Neural cell (in vitro differentiated cells): ENCODE measurements at regions not wholly inside any gene's neighbourhood (a gene's known extent, or its start where the extent isn't known, plus 50 kb on each side); places are given as distances from the start of the nearest gene placed in this dataset.

Experiments
- H2AFZ ChIP-seq: fragments of 200-600, 300-800 bp; sonication (generic), shearing (Covaris generic); 2 replicates; pipeline ENCODE4 v1.6.0; 2014; ENCODE audit warnings: low read depth, mild to moderate bottlenecking, antibody characterized with exemption, low read length, moderate library complexity
- H3F3A ChIP-seq: fragments of 200-600 bp; shearing (Covaris generic); 2 replicates; pipeline ENCODE4 v1.6.1; 2016; ENCODE audit warnings: mild to moderate bottlenecking, moderate library complexity, mixed read lengths, antibody characterized with exemption, low read length; ENCODE audit not compliant: insufficient read depth, poor library complexity, severe bottlenecking
- H3K27ac ChIP-seq: fragments of 200-600, 300-800 bp; sonication (generic), shearing (Covaris generic); 2 replicates; pipeline ENCODE4 v1.5.1; 2014; ENCODE audit warnings: mild to moderate bottlenecking, low read length, moderate library complexity
- H3K27me3 ChIP-seq: fragments of 300-800, 200-600 bp; sonication (generic), shearing (Covaris generic); 2 replicates; pipeline ENCODE4 v1.6.0; 2014; ENCODE audit warnings: mild to moderate bottlenecking, low read depth, low read length, moderate library complexity; ENCODE audit not compliant: insufficient read depth
- H3K36me3 ChIP-seq: fragments of 300-800, 200-600 bp; sonication (generic), shearing (Covaris generic); 2 replicates; pipeline ENCODE4 v1.5.1; 2014; ENCODE audit warnings: mild to moderate bottlenecking, antibody characterized with exemption, low read length, moderate library complexity; ENCODE audit not compliant: insufficient read depth
- H3K4me2 ChIP-seq: fragments of 300-800, 200-600 bp; sonication (generic), shearing (Covaris generic); 2 replicates; pipeline ENCODE4 v1.6.0; 2014; ENCODE audit warnings: mild to moderate bottlenecking, low read length
- H3K4me3 ChIP-seq: fragments of 300-800, 200-600 bp; sonication (generic), shearing (Covaris generic); 2 replicates; pipeline ENCODE4 v1.5.1; 2014; ENCODE audit warnings: mild to moderate bottlenecking, low read length, moderate library complexity
- H3K79me2 ChIP-seq: fragments of 200-600 bp; shearing (Covaris generic); replicated peaks from 2 replicates; pipeline ENCODE4 v1.6.0; 2014; ENCODE audit warnings: mild to moderate bottlenecking, low read length, moderate library complexity; ENCODE audit not compliant: insufficient read depth
- H3K9ac ChIP-seq: fragments of 300-800, 200-600 bp; sonication (generic), shearing (Covaris generic); 2 replicates; pipeline ENCODE4 v1.6.1; 2016; ENCODE audit warnings: mild to moderate bottlenecking, low read length, mixed read lengths
- H3K9me2 ChIP-seq: fragments of 200-600 bp; shearing (Covaris generic); 2 replicates; pipeline ENCODE4 v1.6.1; 2016; ENCODE audit warnings: mild to moderate bottlenecking, low read length, mixed read lengths; ENCODE audit not compliant: insufficient read depth
- H3K9me3 ChIP-seq: fragments of 200-600, 300-800 bp; sonication (generic), shearing (Covaris generic); 2 replicates; pipeline ENCODE4 v1.6.1; 2016; ENCODE audit warnings: mild to moderate bottlenecking, mixed run types, low read length, moderate library complexity, mixed read lengths
- H4K20me1 ChIP-seq: fragments of 200-600 bp; shearing (Covaris generic); 2 replicates; pipeline ENCODE4 v1.6.1; 2016; ENCODE audit warnings: mild to moderate bottlenecking, mixed run types; ENCODE audit not compliant: insufficient read depth
- EP300 ChIP-seq: fragments of 450-650 bp; conservative IDR thresholded peaks from 2 replicates; pipeline ENCODE4 v1.6.1; 2014; ENCODE audit warnings: antibody characterized with exemption, mild to moderate bottlenecking, moderate library complexity; ENCODE audit not compliant: poor library complexity, severe bottlenecking
- EZH2 ChIP-seq: fragments of 200-600, 300-800 bp; shearing (Covaris generic), sonication (generic); IDR thresholded peaks from 2 replicates; pipeline ENCODE4 v1.6.1; 2014; ENCODE audit warnings: antibody characterized with exemption, low read length, borderline replicate concordance, mild to moderate bottlenecking; ENCODE audit not compliant: insufficient read depth, poor library complexity, severe bottlenecking
- POLR2AphosphoS5 ChIP-seq: IDR thresholded peaks from 2 replicates; pipeline ENCODE4 v1.6.1; 2012
- RAD21 ChIP-seq: fragments of 450-650 bp; conservative IDR thresholded peaks from 2 replicates; pipeline ENCODE4 v1.6.1; 2014; ENCODE audit warnings: antibody characterized with exemption, mild to moderate bottlenecking, moderate library complexity
- SMC3 ChIP-seq: fragments of 450-650 bp; conservative IDR thresholded peaks from 2 replicates; pipeline ENCODE4 v1.6.1; 2014; ENCODE audit warnings: antibody characterized with exemption, mild to moderate bottlenecking, moderate library complexity; ENCODE audit not compliant: poor library complexity
- TAF1 ChIP-seq: IDR thresholded peaks from 2 replicates; pipeline ENCODE4 v1.6.1; 2012; ENCODE audit warnings: low read depth
- TF ChIP-seq, protein P1 (sequence below): IDR thresholded peaks from 2 replicates; pipeline ENCODE4 v1.6.1; 2012; ENCODE audit warnings: borderline replicate concordance
- TF ChIP-seq, protein P2 (sequence below): fragments of 450-650 bp; IDR thresholded peaks from 2 replicates; pipeline ENCODE4 v1.5.1; 2014; ENCODE audit warnings: antibody characterized with exemption, mild to moderate bottlenecking, moderate library complexity; ENCODE audit not compliant: poor library complexity, severe bottlenecking

DNA sequence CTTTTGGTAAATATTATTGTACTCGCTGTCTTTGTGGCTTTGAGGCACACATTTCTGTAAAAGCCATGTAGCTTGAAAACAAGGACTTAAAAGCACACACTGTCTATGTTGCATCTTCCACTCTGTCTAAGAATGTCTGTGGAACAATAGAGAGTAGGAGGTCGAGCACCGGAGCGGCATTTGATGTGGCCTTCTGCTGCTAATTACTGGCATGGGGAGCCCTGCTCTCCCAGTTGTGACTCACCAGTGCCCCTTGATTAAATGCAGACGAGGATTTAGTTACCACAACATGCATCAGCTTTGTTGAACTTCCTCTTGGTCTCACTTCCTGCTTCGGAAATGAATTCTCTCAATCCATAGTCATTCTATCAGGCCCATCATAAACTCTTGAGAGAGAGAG is 680.7 kb upstream of the SLC35B3 start:
- Histone ChIP-seq H3K9me3 (no peaks in the 10 kb centered on the region), H2AFZ (no peak overlapping the region), H3K36me3 (no peaks in the 10 kb centered on the region), H3K27ac (no peak overlapping the region), H3K9ac (no peak overlapping the region), H3F3A (no peaks in the 10 kb centered on the region), H3K9me2 (no peaks in the 10 kb centered on the region), H3K4me2 (no peak overlapping the region), H3K27me3 (no peaks in the 10 kb centered on the region), H4K20me1 (no peaks in the 10 kb centered on the region), H3K4me3 (no peak overlapping the region), H3K79me2 (no peaks in the 10 kb centered on the region)
- TF ChIP-seq SMC3 (no peak), EP300 (no peak), POLR2AphosphoS5 (no peak), EZH2 (no peak), RAD21 (no peak), TAF1 (no peak)
- TF ChIP-seq, protein P1, sequence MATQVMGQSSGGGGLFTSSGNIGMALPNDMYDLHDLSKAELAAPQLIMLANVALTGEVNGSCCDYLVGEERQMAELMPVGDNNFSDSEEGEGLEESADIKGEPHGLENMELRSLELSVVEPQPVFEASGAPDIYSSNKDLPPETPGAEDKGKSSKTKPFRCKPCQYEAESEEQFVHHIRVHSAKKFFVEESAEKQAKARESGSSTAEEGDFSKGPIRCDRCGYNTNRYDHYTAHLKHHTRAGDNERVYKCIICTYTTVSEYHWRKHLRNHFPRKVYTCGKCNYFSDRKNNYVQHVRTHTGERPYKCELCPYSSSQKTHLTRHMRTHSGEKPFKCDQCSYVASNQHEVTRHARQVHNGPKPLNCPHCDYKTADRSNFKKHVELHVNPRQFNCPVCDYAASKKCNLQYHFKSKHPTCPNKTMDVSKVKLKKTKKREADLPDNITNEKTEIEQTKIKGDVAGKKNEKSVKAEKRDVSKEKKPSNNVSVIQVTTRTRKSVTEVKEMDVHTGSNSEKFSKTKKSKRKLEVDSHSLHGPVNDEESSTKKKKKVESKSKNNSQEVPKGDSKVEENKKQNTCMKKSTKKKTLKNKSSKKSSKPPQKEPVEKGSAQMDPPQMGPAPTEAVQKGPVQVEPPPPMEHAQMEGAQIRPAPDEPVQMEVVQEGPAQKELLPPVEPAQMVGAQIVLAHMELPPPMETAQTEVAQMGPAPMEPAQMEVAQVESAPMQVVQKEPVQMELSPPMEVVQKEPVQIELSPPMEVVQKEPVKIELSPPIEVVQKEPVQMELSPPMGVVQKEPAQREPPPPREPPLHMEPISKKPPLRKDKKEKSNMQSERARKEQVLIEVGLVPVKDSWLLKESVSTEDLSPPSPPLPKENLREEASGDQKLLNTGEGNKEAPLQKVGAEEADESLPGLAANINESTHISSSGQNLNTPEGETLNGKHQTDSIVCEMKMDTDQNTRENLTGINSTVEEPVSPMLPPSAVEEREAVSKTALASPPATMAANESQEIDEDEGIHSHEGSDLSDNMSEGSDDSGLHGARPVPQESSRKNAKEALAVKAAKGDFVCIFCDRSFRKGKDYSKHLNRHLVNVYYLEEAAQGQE, result no peak
- TF ChIP-seq, protein P2, sequence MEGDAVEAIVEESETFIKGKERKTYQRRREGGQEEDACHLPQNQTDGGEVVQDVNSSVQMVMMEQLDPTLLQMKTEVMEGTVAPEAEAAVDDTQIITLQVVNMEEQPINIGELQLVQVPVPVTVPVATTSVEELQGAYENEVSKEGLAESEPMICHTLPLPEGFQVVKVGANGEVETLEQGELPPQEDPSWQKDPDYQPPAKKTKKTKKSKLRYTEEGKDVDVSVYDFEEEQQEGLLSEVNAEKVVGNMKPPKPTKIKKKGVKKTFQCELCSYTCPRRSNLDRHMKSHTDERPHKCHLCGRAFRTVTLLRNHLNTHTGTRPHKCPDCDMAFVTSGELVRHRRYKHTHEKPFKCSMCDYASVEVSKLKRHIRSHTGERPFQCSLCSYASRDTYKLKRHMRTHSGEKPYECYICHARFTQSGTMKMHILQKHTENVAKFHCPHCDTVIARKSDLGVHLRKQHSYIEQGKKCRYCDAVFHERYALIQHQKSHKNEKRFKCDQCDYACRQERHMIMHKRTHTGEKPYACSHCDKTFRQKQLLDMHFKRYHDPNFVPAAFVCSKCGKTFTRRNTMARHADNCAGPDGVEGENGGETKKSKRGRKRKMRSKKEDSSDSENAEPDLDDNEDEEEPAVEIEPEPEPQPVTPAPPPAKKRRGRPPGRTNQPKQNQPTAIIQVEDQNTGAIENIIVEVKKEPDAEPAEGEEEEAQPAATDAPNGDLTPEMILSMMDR, result no peak

DNA sequence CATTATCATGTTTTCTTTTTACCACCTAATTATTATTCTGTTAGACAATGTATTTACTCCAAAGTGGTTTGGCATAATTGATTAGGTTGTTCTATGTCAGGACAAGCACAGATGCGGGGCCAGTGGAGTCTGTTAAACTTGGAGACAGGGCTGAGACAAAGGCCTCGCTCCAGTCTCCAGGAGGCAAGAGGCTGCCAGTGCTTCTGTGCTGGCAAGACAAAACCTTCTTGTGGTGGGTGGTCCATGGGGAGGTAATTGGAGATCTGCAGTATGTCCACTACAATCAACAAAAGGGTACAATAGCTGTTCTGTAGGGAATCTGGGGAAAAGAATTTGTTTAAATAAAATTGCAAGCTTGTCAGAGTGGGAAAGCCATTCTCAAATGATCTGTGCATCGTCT is 677.2 kb upstream of the SLC35B3 start:
- TF ChIP-seq, protein P2, result no peak
- no peak for TF ChIP-seq RAD21
- TF ChIP-seq, protein P1, result no peak
- TF ChIP-seq TAF1, result no peak
- no peak for TF ChIP-seq SMC3
- TF ChIP-seq EP300, result no peak
- no peak overlapping the region for H2AFZ ChIP-seq
- H3K9me3 ChIP-seq, result no peaks in the 10 kb centered on the region
- H4K20me1 ChIP-seq, result no peaks in the 10 kb centered on the region
- H3F3A ChIP-seq, result no peaks in the 10 kb centered on the region
- H3K9ac ChIP-seq, result no peak overlapping the region
- H3K79me2 ChIP-seq, result no peaks in the 10 kb centered on the region
- no peak overlapping the region for H3K27ac ChIP-seq
- no peaks in the 10 kb centered on the region for H3K36me3 ChIP-seq
- no peak overlapping the region for H3K4me3 ChIP-seq
- no peaks in the 10 kb centered on the region for H3K27me3 ChIP-seq
- no peaks in the 10 kb centered on the region for H3K9me2 ChIP-seq
- no peak overlapping the region for H3K4me2 ChIP-seq
